ENCODE measurements at regions not wholly inside any gene's neighbourhood (a gene's known extent, or its start where the extent isn't known, plus 50 kb on each side); places are given as distances from the start of the nearest gene placed in this dataset.

DNA sequence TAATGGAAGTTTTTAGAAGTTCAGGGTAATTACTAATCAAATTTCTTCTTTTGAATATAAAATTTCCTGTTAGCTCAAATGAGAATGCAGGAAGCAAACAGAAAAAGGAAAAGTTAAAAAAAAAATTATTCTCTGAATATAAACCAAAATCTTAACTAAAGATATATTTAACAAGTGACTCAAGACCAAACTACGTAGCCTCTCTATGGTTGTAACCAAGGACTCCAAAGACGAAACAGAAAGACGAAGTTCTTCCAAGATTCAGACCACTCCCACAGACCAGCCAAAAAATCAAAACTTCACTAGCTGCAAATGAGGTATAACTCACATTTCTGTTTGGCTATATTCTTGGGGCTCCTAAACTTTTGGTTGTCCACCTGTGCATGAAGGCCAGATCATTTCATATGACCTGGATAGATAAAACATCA is 846.5 kb upstream of the ALCAM start:
- TF ChIP-seq, protein P1, sequence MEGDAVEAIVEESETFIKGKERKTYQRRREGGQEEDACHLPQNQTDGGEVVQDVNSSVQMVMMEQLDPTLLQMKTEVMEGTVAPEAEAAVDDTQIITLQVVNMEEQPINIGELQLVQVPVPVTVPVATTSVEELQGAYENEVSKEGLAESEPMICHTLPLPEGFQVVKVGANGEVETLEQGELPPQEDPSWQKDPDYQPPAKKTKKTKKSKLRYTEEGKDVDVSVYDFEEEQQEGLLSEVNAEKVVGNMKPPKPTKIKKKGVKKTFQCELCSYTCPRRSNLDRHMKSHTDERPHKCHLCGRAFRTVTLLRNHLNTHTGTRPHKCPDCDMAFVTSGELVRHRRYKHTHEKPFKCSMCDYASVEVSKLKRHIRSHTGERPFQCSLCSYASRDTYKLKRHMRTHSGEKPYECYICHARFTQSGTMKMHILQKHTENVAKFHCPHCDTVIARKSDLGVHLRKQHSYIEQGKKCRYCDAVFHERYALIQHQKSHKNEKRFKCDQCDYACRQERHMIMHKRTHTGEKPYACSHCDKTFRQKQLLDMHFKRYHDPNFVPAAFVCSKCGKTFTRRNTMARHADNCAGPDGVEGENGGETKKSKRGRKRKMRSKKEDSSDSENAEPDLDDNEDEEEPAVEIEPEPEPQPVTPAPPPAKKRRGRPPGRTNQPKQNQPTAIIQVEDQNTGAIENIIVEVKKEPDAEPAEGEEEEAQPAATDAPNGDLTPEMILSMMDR (IDR thresholded peaks at IDR 0.05), result no peak
- no peak for TF ChIP-seq POLR2A (IDR thresholded peaks at IDR 0.05)
